A549 (cell line): ENCODE measurements at regions not wholly inside any gene's neighbourhood (a gene's known extent, or its start where the extent isn't known, plus 50 kb on each side); places are given as distances from the start of the nearest gene placed in this dataset.

Source experiments
- CBX2 ChIP-seq: fragments of 200-600 bp; sonication (generic); IDR thresholded peaks from 2 replicates; pipeline ENCODE4 v1.6.1; 2016; ENCODE audit warnings: low read depth, mild to moderate bottlenecking, borderline replicate concordance
- EHF ChIP-seq: fragments of 250-450 bp; sonication (Bioruptor Pico); IDR thresholded peaks from 2 replicates; pipeline ENCODE4 v1.5.0; 2020; ENCODE audit warnings: mild to moderate bottlenecking
- EP300 ChIP-seq, 2 experiments: fragments of >200 bp; sonication (Bioruptor Twin); formaldehyde crosslinking; IDR thresholded peaks; 2 replicates in 1 of 2; 3 replicates in 1 of 2; pipeline ENCODE4 v1.6.1; 2016 to 2017
- ESRRA ChIP-seq: fragments of 150-350 bp; IDR thresholded peaks from 2 replicates; pipeline ENCODE4 v1.6.1; 2014; ENCODE audit warnings: mild to moderate bottlenecking, low read length, borderline replicate concordance
- KDM1A ChIP-seq: fragments of 200-600 bp; sonication (generic); IDR thresholded peaks from 2 replicates; pipeline ENCODE4 v1.6.1; 2016; ENCODE audit warnings: low read depth, mild to moderate bottlenecking
- PHF8 ChIP-seq: fragments of 200-600 bp; sonication (generic); IDR thresholded peaks from 2 replicates; pipeline ENCODE4 v1.6.1; 2016; ENCODE audit warnings: low read depth, mild to moderate bottlenecking, antibody characterized with exemption, moderate library complexity, borderline replicate concordance
- POLR2A ChIP-seq: IDR thresholded peaks from 2 replicates; pipeline ENCODE4 v1.6.1; 2012; ENCODE audit warnings: mild to moderate bottlenecking, low read length
- RAD21 ChIP-seq, 2 experiments: fragments of >200 bp in 1 of 2; sonication (Bioruptor Twin) in 1 of 2; formaldehyde crosslinking in 1 of 2; IDR thresholded peaks in 1 of 2; conservative IDR thresholded peaks in 1 of 2; 2 replicates in 1 of 2; 3 replicates in 1 of 2; pipeline ENCODE4 v1.6.1; 2012 to 2018; ENCODE audit warnings: inconsistent platforms in 1 of 2
- TF ChIP-seq, protein P1 (sequence below): fragments of >200 bp; sonication (Bioruptor Twin); formaldehyde crosslinking; IDR thresholded peaks from 3 replicates; pipeline ENCODE4 v1.5.1; 2016
- TF ChIP-seq, protein P2 (sequence below): IDR thresholded peaks from 2 replicates; pipeline ENCODE4 v1.6.1; 2012
- TF ChIP-seq, protein P3 (sequence below): fragments of >200 bp; sonication (Bioruptor Twin); formaldehyde crosslinking; IDR thresholded peaks from 2 replicates; pipeline ENCODE4 v1.6.1; 2016

DNA sequence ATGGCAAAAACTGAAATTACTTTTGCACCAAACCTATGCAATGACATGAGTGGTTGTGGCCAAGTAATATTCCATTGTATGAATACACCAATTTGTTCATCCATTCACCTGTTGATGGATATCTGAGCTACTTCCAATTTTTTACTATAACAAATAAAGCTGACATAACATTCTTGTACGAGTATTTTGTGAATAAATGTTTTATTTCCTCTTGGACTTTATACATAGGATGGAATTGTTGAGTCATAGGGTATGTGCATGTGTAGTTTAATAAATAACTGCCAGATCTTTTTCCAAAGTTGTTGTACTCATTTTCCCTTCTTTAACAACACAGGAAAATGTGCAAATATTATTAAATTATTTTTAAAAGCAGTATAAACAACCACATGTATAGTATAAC lies 146.1 kb upstream of the ZNF462 start:
- TF ChIP-seq EP300 (IDR thresholded peaks at IDR 0.05) (no peak), PHF8 (no peak), ESRRA (no peak), POLR2A (no peak), RAD21 (conservative IDR thresholded peaks at IDR 0.05 in 1 of 2, IDR thresholded peaks at IDR 0.05 in 1 of 2) (no peak), KDM1A (no peak), CBX2 (no peak), EHF (CRISPR knock-in tag) (no peak)
- TF ChIP-seq, protein P1, sequence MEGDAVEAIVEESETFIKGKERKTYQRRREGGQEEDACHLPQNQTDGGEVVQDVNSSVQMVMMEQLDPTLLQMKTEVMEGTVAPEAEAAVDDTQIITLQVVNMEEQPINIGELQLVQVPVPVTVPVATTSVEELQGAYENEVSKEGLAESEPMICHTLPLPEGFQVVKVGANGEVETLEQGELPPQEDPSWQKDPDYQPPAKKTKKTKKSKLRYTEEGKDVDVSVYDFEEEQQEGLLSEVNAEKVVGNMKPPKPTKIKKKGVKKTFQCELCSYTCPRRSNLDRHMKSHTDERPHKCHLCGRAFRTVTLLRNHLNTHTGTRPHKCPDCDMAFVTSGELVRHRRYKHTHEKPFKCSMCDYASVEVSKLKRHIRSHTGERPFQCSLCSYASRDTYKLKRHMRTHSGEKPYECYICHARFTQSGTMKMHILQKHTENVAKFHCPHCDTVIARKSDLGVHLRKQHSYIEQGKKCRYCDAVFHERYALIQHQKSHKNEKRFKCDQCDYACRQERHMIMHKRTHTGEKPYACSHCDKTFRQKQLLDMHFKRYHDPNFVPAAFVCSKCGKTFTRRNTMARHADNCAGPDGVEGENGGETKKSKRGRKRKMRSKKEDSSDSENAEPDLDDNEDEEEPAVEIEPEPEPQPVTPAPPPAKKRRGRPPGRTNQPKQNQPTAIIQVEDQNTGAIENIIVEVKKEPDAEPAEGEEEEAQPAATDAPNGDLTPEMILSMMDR, result no peak
- TF ChIP-seq, protein P2, sequence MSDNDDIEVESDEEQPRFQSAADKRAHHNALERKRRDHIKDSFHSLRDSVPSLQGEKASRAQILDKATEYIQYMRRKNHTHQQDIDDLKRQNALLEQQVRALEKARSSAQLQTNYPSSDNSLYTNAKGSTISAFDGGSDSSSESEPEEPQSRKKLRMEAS, result no peak
- TF ChIP-seq, protein P3, sequence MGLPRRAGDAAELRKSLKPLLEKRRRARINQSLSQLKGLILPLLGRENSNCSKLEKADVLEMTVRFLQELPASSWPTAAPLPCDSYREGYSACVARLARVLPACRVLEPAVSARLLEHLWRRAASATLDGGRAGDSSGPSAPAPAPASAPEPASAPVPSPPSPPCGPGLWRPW, result no peak
